Endothelial cell (in vitro differentiated cells): ENCODE measurements at regions not wholly inside any gene's neighbourhood (a gene's known extent, or its start where the extent isn't known, plus 50 kb on each side); places are given as distances from the start of the nearest gene placed in this dataset.

Experiments used
- DNase-seq: peaks from one replicate; pipeline ENCODE4 v3.0.0; 2021; ENCODE audit warnings: low spot score
- H3K27ac Mint-ChIP-seq: one replicate; pipeline ENCODE4 v1.8.0; 2021; ENCODE audit warnings: mixed read lengths, inconsistent platforms; ENCODE audit not compliant: unreplicated experiment
- H3K27me3 Mint-ChIP-seq: one replicate; pipeline ENCODE4 v1.8.0; 2021; ENCODE audit warnings: mild to moderate bottlenecking, moderate library complexity, mixed read lengths, inconsistent platforms; ENCODE audit not compliant: unreplicated experiment
- H3K36me3 Mint-ChIP-seq: one replicate; pipeline ENCODE4 v1.8.0; 2021; ENCODE audit warnings: mild to moderate bottlenecking, low read depth, mixed read lengths, inconsistent platforms; ENCODE audit not compliant: unreplicated experiment
- H3K4me1 Mint-ChIP-seq: one replicate; pipeline ENCODE4 v1.8.0; 2021; ENCODE audit warnings: mild to moderate bottlenecking, mixed read lengths, inconsistent platforms; ENCODE audit not compliant: unreplicated experiment
- H3K4me3 Mint-ChIP-seq: one replicate; pipeline ENCODE4 v1.8.0; 2021; ENCODE audit warnings: mild to moderate bottlenecking, mixed read lengths, inconsistent platforms; ENCODE audit not compliant: unreplicated experiment
- H3K9me3 Mint-ChIP-seq: one replicate; pipeline ENCODE4 v1.8.0; 2021; ENCODE audit warnings: mixed read lengths, inconsistent platforms; ENCODE audit not compliant: unreplicated experiment
- CTCF ChIP-seq: fragments of 200-600 bp; sonication (generic); IDR thresholded peaks from one replicate; pipeline ENCODE4 v1.5.0; 2021; ENCODE audit warnings: antibody characterized with exemption; ENCODE audit not compliant: unreplicated experiment

GRCh38 chr7:98719396-98719795 is 102.3 kb downstream of the NPTX2 start:
- H3K4me1 Mint-ChIP-seq, result no peaks in the 10 kb centered on the region
- no peak for DNase-seq
- H3K36me3 Mint-ChIP-seq, result no peaks in the 10 kb centered on the region
- no peaks in the 10 kb centered on the region for H3K9me3 Mint-ChIP-seq
- TF ChIP-seq CTCF, result no peak
- H3K27me3 Mint-ChIP-seq, result no peaks in the 10 kb centered on the region
- no peak overlapping the region for H3K4me3 Mint-ChIP-seq
- H3K27ac Mint-ChIP-seq, result no peak overlapping the region

GRCh38 chr7:98722402-98722801 is 105.3 kb downstream of the NPTX2 start:
- no peak overlapping the region for H3K27ac Mint-ChIP-seq

GRCh38 chr7:98724591-98724990 is 107.5 kb downstream of the NPTX2 start:
- Mint-ChIP-seq H3K36me3 (no peaks in the 10 kb centered on the region), H3K27ac (no peak overlapping the region), H3K27me3 (peaks cover 3% of the 10 kb centered on the region), H3K9me3 (no peaks in the 10 kb centered on the region), H3K4me1 (peaks cover 6% of the 10 kb centered on the region), H3K4me3 (no peak overlapping the region)
- TF ChIP-seq CTCF, result no peak
- no peak for DNase-seq

More at GRCh38 chr7:98722402-98722801, 105.3 kb downstream of the NPTX2 start:
- no peak for TF ChIP-seq CTCF
- Mint-ChIP-seq H3K4me3 (no peak overlapping the region), H3K27me3 (peaks cover 3% of the 10 kb centered on the region), H3K4me1 (no peaks in the 10 kb centered on the region), H3K9me3 (no peaks in the 10 kb centered on the region), H3K36me3 (no peaks in the 10 kb centered on the region)
- no peak for DNase-seq

- Mint-ChIP-seq H3K27ac (no peak overlapping the region), H3K27me3 (peaks cover 4% of the 10 kb centered on the region), H3K9me3 (no peaks in the 10 kb centered on the region), H3K36me3 (no peaks in the 10 kb centered on the region), H3K4me1 (peaks cover 6% of the 10 kb centered on the region), H3K4me3 (no peak overlapping the region)
- TF ChIP-seq CTCF, result no peak
- no peak for DNase-seq
These were observed 110.1 kb downstream of the NPTX2 start for GRCh38 chr7:98727146-98727709.

GRCh38 chr7:98728555-98728954 is 111.5 kb downstream of the NPTX2 start:
- DNase-seq, result no peak
- Mint-ChIP-seq H3K9me3 (no peaks in the 10 kb centered on the region), H3K36me3 (no peaks in the 10 kb centered on the region), H3K27me3 (peaks cover 4% of the 10 kb centered on the region), H3K27ac (no peak overlapping the region), H3K4me3 (no peak overlapping the region), H3K4me1 (peaks cover 6% of the 10 kb centered on the region)
- TF ChIP-seq CTCF, result no peak
